A549 (cell line): ENCODE measurements at regions not wholly inside any gene's neighbourhood (a gene's known extent, or its start where the extent isn't known, plus 50 kb on each side); places are given as distances from the start of the nearest gene placed in this dataset.
A peak's percentile ranks its signal among the peaks of the same experiment; 100 is the strongest.
"Not testable (repeated sequence)": the region's sequence is repeated elsewhere in the genome, so short reads cannot be mapped to it uniquely, and the experiment has no call there.

Experiments used
- ATAC-seq, 2 experiments: fragments of 200-7000 bp in 1 of 2; fragments of >200 bp in 1 of 2; cut with Nextera tagmentation in 1 of 2; cut with Tn5 transposase in 1 of 2; 3 replicates each; pipeline versions ENCODE4 v1.8.0 to v1.9.1; 2018 to 2020; ENCODE audit warnings: mild to moderate bottlenecking in 1 of 2, moderate library complexity in 1 of 2
- CTCF ChIA-PET: fragments of 300-600 bp; sonication (Branson Sonifier 250); formaldehyde crosslinking; extraction: SDS; loops from one replicate; lab custom pipeline; 2021; ENCODE audit warnings: antibody characterized with exemption, inconsistent platforms; lab: Yijun Ruan, JAX
- POLR2A ChIA-PET: fragments of 350-600 bp; formaldehyde crosslinking; extraction: SDS; loops from one replicate; lab custom pipeline; 2021; ENCODE audit warnings: antibody characterized with exemption, inconsistent platforms; lab: Yijun Ruan, JAX
- DNase-seq, 2 experiments: peaks; one replicate each; pipeline versions ENCODE4 v3.0.0 to v3.0.0-alpha.2; 2011 to 2016; ENCODE audit warnings: low read depth in 1 of 2, low spot score in 1 of 2
- FAIRE-seq: peaks from 2 replicates; lab custom pipeline; 2011; peaks lifted over from hg19 to GRCh38; lab: Jason Lieb, UNC
- H3K27ac ChIP-seq, 2 experiments: fragments of >200 bp; sonication (Bioruptor Twin); formaldehyde crosslinking; 3 replicates each; pipeline ENCODE4 v1.5.1; 2016 to 2017
- H3K4me1 ChIP-seq: fragments of >200 bp; sonication (Bioruptor Twin); formaldehyde crosslinking; 3 replicates; pipeline ENCODE4 v1.6.1; 2016
- H3K4me2 ChIP-seq: fragments of >200 bp; sonication (Bioruptor Twin); formaldehyde crosslinking; 3 replicates; pipeline ENCODE4 v1.6.1; 2016
- H3K4me3 ChIP-seq: fragments of >200 bp; sonication (Bioruptor Twin); formaldehyde crosslinking; 3 replicates; pipeline ENCODE4 v1.5.1; 2016
- H3K9me3 ChIP-seq: fragments of >200 bp; sonication (Bioruptor Twin); formaldehyde crosslinking; 3 replicates; pipeline ENCODE4 v1.6.1; 2016
- CTCF ChIP-seq: fragments of >200 bp; sonication (Bioruptor Twin); formaldehyde crosslinking; IDR thresholded peaks from 3 replicates; pipeline ENCODE4 v1.5.1; 2016
- RAD21 ChIP-seq, 2 experiments: fragments of >200 bp in 1 of 2; sonication (Bioruptor Twin) in 1 of 2; formaldehyde crosslinking in 1 of 2; IDR thresholded peaks in 1 of 2; conservative IDR thresholded peaks in 1 of 2; 2 replicates in 1 of 2; 3 replicates in 1 of 2; pipeline ENCODE4 v1.6.1; 2012 to 2018; ENCODE audit warnings: inconsistent platforms in 1 of 2
- SMC3 ChIP-seq: fragments of >200 bp; sonication (Bioruptor Twin); formaldehyde crosslinking; IDR thresholded peaks from 3 replicates; pipeline ENCODE4 v1.6.1; 2018; ENCODE audit warnings: inconsistent platforms
- WGBS: methylation state at CpG from one replicate; pipeline ENCODE4 v1.1.6; 2017; ENCODE audit errors: missing lambda C conversion rate; 5-methylcytosine and 5-hydroxymethylcytosine counted together
- small RNA-seq, 6 experiments: library from RNA; depleted of rRNA; stranded (forward); fragments of <200 nt; gene quantifications; one replicate each; pipeline ENCODE3, GENCODE V24; 2012

GRCh38 chr22:16911340-16911739 is 86.1 kb upstream of the XKR3 start:
- H3K4me1 ChIP-seq, ATAC-seq, H3K9me3 ChIP-seq, POLR2A ChIA-PET, H3K4me3 ChIP-seq, DNase-seq, FAIRE-seq, H3K27ac ChIP-seq, H3K4me2 ChIP-seq: not testable (repeated sequence)
- 0 out of 3 replicates have a peak, but pooled peaks have one; percentile 10 for TF ChIP-seq CTCF
- CTCF ChIA-PET, result interaction anchor here (1.3 to 1.6 kb wide), 2 partner anchors 143 to 147 kb away, joined by 3 to 4 read pairs; no protein-coding TSS in a partner anchor
- 0% methylated on average over 2 of the region's 2 CpGs for WGBS

- ATAC-seq, FAIRE-seq, H3K4me3 ChIP-seq, H3K27ac ChIP-seq, H3K4me2 ChIP-seq, H3K9me3 ChIP-seq, H3K4me1 ChIP-seq, CTCF ChIA-PET, DNase-seq, POLR2A ChIA-PET: not testable (repeated sequence)
- WGBS, result 10% methylated on average over 2 of the region's 2 CpGs
These were observed 76.8 kb upstream of the XKR3 start for GRCh38 chr22:16902051-16902450.

- ATAC-seq, H3K4me3 ChIP-seq, H3K4me2 ChIP-seq, FAIRE-seq, H3K4me1 ChIP-seq, H3K27ac ChIP-seq, POLR2A ChIA-PET, DNase-seq, CTCF ChIA-PET, H3K9me3 ChIP-seq: not testable (repeated sequence)
- 6% methylated on average over 3 of the region's 5 CpGs for whole genome bisulfite sequencing
These were observed 76.4 kb upstream of the XKR3 start for GRCh38 chr22:16901579-16901978.

- CTCF ChIA-PET, H3K9me3 ChIP-seq, ATAC-seq, POLR2A ChIA-PET, FAIRE-seq, H3K27ac ChIP-seq, H3K4me1 ChIP-seq, DNase-seq, H3K4me2 ChIP-seq, H3K4me3 ChIP-seq: not testable (repeated sequence)
- 54% methylated on average over 2 of the region's 2 CpGs for WGBS
These were observed 74.1 kb upstream of the XKR3 start for GRCh38 chr22:16899358-16899757.

- FAIRE-seq, ATAC-seq, H3K27ac ChIP-seq, H3K4me2 ChIP-seq, DNase-seq, H3K9me3 ChIP-seq, H3K4me3 ChIP-seq, H3K4me1 ChIP-seq, POLR2A ChIA-PET, CTCF ChIA-PET: not testable (repeated sequence)
- WGBS, result 1% methylated on average over 2 of the region's 2 CpGs
These were observed 72.2 kb upstream of the XKR3 start for GRCh38 chr22:16897365-16897764.

- H3K27ac ChIP-seq, FAIRE-seq, POLR2A ChIA-PET, CTCF ChIA-PET, H3K9me3 ChIP-seq, ATAC-seq, H3K4me3 ChIP-seq, DNase-seq: not testable (repeated sequence)
- TF ChIP-seq SMC3 (peak; percentile 14; the same call in 1 of the 3 replicates), RAD21 (conservative IDR thresholded peaks at IDR 0.05 in 1 of 2, IDR thresholded peaks at IDR 0.05 in 1 of 2) (peak in 1 of 2 experiments; percentile 4; a peak in 1 of 5 replicates)
- TF ChIP-seq, all 56 proteins: peak for 2; not testable (repeated sequence) for 54
- H3K4me2 ChIP-seq, H3K4me1 ChIP-seq: not testable (repeated sequence)
- 0% methylated on average over 4 of the region's 4 CpGs for WGBS
These were observed 66.7 kb upstream of the XKR3 start for GRCh38 chr22:16891892-16892291.

GRCh38 chr22:16876339-16876738 is 51.1 kb upstream of the XKR3 start:
- ATAC-seq, CTCF ChIA-PET, H3K9me3 ChIP-seq, H3K27ac ChIP-seq, DNase-seq, H3K4me1 ChIP-seq, H3K4me3 ChIP-seq, FAIRE-seq, H3K4me2 ChIP-seq, POLR2A ChIA-PET: not testable (repeated sequence)
- WGBS, result 15% methylated on average over 1 of the region's 1 CpG

Small RNA genes lying in the stretch of these regions (small RNA-seq; reads per million reads assigned to genes)
- gene AC006548.1 (0 reads per million in 6 experiments), gene MTND1P17 (0 reads per million in 6 experiments)
